ENCODE measurements at regions not wholly inside any gene's neighbourhood (a gene's known extent, or its start where the extent isn't known, plus 50 kb on each side); places are given as distances from the start of the nearest gene placed in this dataset.

DNA sequence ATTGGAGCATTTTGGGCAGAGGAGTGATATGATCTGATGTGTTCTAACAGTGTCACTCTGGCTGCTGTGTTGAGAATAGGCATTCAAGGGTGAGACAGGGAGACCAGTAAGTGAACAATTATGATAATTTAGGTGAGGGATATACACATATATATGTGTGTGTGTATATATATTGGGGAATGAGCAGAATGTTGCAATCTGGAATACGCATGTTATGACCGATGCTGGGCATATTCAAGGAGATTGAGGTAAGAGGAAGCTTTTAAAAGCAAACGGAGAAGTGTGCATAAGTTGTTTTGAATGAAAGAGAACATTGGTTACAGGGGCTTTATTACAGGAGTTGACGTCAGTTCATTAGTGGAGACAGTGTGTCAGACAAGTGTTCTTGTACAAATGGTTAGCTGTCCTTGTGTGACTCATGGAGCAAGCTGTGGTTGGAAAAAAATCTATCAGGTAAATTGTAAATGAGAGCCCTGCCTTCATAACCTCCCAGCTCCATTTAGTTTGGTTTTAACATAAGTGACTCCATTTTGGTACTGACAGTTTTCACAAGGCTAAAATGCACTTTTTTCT, 442.5 kb upstream of the LCORL start:
- Histone ChIP-seq H3K36me3 (replicated peaks in 1 of 2; ENCODE audit: control insufficient read depth in 1 of 2, insufficient read depth in 2 of 2, low read length in 1 of 2) (no peaks in the 10 kb centered on the region), H3K27me3 (ENCODE audit: insufficient read depth) (no peaks in the 10 kb centered on the region), H3K9ac (no peak overlapping the region), H3K9me2 (no peaks in the 10 kb centered on the region), H3K79me2 (ENCODE audit: insufficient read depth) (no peaks in the 10 kb centered on the region), H3F3A (replicated peaks; ENCODE audit: insufficient read depth) (no peaks in the 10 kb centered on the region), H3K4me3 (ENCODE audit: low read depth in 2 of 2, low read length in 1 of 2) (no peak overlapping the region), H2AFZ (ENCODE audit: low read depth) (no peak overlapping the region), H3K27ac (ENCODE audit: low read depth in 2 of 2, low read length in 1 of 2) (no peak overlapping the region), H3K4me1 (ENCODE audit: control insufficient read depth in 1 of 2, insufficient read depth in 2 of 2, low read depth in 1 of 2, low read length in 1 of 2) (no peaks in the 10 kb centered on the region), H4K20me1 (ENCODE audit: insufficient read depth) (no peaks in the 10 kb centered on the region), H3K4me2 (no peak overlapping the region), H3K9me3 (no peaks in the 10 kb centered on the region; the same call in 1 of the 2 replicates)
- ChIA-PET POLR2A (no interaction called here), CTCF (no interaction called here)
- 13% methylated on average over 4 of the region's 4 CpGs for WGBS (ENCODE audit: low lambda C conversion rate)
- no peak for DNase-seq
- TF ChIP-seq NRF1 (IDR thresholded peaks at IDR 0.05; ENCODE audit: low read depth, low read length) (no peak), RCOR1 (IDR thresholded peaks at IDR 0.05; ENCODE audit: low read length) (no peak), MXI1 (IDR thresholded peaks at IDR 0.05; ENCODE audit: low read depth, low read length) (no peak), IRF3 (IDR thresholded peaks at IDR 0.05; ENCODE audit: low read depth, low read length) (no peak), RXRA (IDR thresholded peaks at IDR 0.05; ENCODE audit: borderline replicate concordance, low read depth) (no peak), RAD21 (IDR thresholded peaks at IDR 0.05; ENCODE audit: low read length) (no peak), RFX5 (IDR thresholded peaks at IDR 0.05; ENCODE audit: low read length) (no peak)
- TF ChIP-seq, protein P1, sequence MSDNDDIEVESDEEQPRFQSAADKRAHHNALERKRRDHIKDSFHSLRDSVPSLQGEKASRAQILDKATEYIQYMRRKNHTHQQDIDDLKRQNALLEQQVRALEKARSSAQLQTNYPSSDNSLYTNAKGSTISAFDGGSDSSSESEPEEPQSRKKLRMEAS (IDR thresholded peaks at IDR 0.05; ENCODE audit: low read depth): no peak
- TF ChIP-seq, protein P2, sequence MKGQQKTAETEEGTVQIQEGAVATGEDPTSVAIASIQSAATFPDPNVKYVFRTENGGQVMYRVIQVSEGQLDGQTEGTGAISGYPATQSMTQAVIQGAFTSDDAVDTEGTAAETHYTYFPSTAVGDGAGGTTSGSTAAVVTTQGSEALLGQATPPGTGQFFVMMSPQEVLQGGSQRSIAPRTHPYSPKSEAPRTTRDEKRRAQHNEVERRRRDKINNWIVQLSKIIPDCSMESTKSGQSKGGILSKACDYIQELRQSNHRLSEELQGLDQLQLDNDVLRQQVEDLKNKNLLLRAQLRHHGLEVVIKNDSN (IDR thresholded peaks at IDR 0.05; ENCODE audit: borderline replicate concordance, low read depth): no peak

GRCh38 chr4:18458465-18458864, 436.9 kb upstream of the LCORL start:
- no peak overlapping the region for H3K4me2 ChIP-seq
- no peaks in the 10 kb centered on the region for H3K36me3 ChIP-seq (replicated peaks in 1 of 2; ENCODE audit: control insufficient read depth in 1 of 2, insufficient read depth in 2 of 2, low read length in 1 of 2)
- H3F3A ChIP-seq (replicated peaks; ENCODE audit: insufficient read depth): no peaks in the 10 kb centered on the region
- 44% methylated on average over 3 of the region's 3 CpGs for WGBS (ENCODE audit: low lambda C conversion rate)
- no peaks in the 10 kb centered on the region; the same call in 1 of the 2 replicates for H3K9me3 ChIP-seq
- no peaks in the 10 kb centered on the region for H3K4me1 ChIP-seq (ENCODE audit: control insufficient read depth in 1 of 2, insufficient read depth in 2 of 2, low read depth in 1 of 2, low read length in 1 of 2)
- ChIA-PET POLR2A (no interaction called here), CTCF (no interaction called here)
- no peak overlapping the region for H3K27ac ChIP-seq (ENCODE audit: low read depth in 2 of 2, low read length in 1 of 2)
- H4K20me1 ChIP-seq (ENCODE audit: insufficient read depth): no peaks in the 10 kb centered on the region
- H3K4me3 ChIP-seq (ENCODE audit: low read depth in 2 of 2, low read length in 1 of 2): no peak overlapping the region
- TF ChIP-seq IRF3 (IDR thresholded peaks at IDR 0.05; ENCODE audit: low read depth, low read length) (no peak), EP300 (IDR thresholded peaks at IDR 0.05; ENCODE audit: borderline replicate concordance in 1 of 2, low read depth in 1 of 2, low read length in 1 of 2) (no peak), CTCF (IDR thresholded peaks at IDR 0.05) (no peak), NFIC (IDR thresholded peaks at IDR 0.05; ENCODE audit: borderline replicate concordance) (no peak), YY1 (IDR thresholded peaks at IDR 0.05; ENCODE audit: low read depth) (no peak), MEF2A (IDR thresholded peaks at IDR 0.05; ENCODE audit: borderline replicate concordance, low read depth) (no peak), RXRA (IDR thresholded peaks at IDR 0.05; ENCODE audit: borderline replicate concordance, low read depth) (no peak), RCOR1 (IDR thresholded peaks at IDR 0.05; ENCODE audit: low read length) (no peak), RAD21 (IDR thresholded peaks at IDR 0.05; ENCODE audit: low read length) (no peak)
- TF ChIP-seq, protein P2 (IDR thresholded peaks at IDR 0.05; ENCODE audit: borderline replicate concordance, low read depth): no peak
- TF ChIP-seq, protein P3, sequence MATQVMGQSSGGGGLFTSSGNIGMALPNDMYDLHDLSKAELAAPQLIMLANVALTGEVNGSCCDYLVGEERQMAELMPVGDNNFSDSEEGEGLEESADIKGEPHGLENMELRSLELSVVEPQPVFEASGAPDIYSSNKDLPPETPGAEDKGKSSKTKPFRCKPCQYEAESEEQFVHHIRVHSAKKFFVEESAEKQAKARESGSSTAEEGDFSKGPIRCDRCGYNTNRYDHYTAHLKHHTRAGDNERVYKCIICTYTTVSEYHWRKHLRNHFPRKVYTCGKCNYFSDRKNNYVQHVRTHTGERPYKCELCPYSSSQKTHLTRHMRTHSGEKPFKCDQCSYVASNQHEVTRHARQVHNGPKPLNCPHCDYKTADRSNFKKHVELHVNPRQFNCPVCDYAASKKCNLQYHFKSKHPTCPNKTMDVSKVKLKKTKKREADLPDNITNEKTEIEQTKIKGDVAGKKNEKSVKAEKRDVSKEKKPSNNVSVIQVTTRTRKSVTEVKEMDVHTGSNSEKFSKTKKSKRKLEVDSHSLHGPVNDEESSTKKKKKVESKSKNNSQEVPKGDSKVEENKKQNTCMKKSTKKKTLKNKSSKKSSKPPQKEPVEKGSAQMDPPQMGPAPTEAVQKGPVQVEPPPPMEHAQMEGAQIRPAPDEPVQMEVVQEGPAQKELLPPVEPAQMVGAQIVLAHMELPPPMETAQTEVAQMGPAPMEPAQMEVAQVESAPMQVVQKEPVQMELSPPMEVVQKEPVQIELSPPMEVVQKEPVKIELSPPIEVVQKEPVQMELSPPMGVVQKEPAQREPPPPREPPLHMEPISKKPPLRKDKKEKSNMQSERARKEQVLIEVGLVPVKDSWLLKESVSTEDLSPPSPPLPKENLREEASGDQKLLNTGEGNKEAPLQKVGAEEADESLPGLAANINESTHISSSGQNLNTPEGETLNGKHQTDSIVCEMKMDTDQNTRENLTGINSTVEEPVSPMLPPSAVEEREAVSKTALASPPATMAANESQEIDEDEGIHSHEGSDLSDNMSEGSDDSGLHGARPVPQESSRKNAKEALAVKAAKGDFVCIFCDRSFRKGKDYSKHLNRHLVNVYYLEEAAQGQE (IDR thresholded peaks at IDR 0.05; ENCODE audit: low read depth, low read length): no peak
- DNase-seq: no peak
- no peaks in the 10 kb centered on the region for H3K79me2 ChIP-seq (ENCODE audit: insufficient read depth)
- no peak overlapping the region for H2AFZ ChIP-seq (ENCODE audit: low read depth)
- no peaks in the 10 kb centered on the region for H3K27me3 ChIP-seq (ENCODE audit: insufficient read depth)
- H3K9ac ChIP-seq: no peak overlapping the region
- H3K9me2 ChIP-seq: no peaks in the 10 kb centered on the region

Data from SK-N-SH (cell line).